Ovary (tissue), 7 donors: ENCODE measurements at regions not wholly inside any gene's neighbourhood (a gene's known extent, or its start where the extent isn't known, plus 50 kb on each side); places are given as distances from the start of the nearest gene placed in this dataset.

Source experiments
- DNase-seq, 5 donors: peaks; one replicate each; pipeline ENCODE4 v3.0.0-alpha.2; 2019 to 2020
- H3K27ac ChIP-seq, 2 donors: fragments of 200-600 bp; one replicate each; pipeline versions ENCODE4 v1.5.1 to v1.8.0; 2019 to 2022
- H3K27me3 ChIP-seq: fragments of 200-600 bp; one replicate; pipeline ENCODE4 v1.8.0; 2022
- H3K36me3 ChIP-seq: fragments of 200-600 bp; sonication (generic); one replicate; pipeline ENCODE4 v1.5.1; 2019
- H3K4me1 ChIP-seq: one replicate; pipeline ENCODE4 v1.8.1; 2013; ENCODE audit warnings: mild to moderate bottlenecking, moderate library complexity; ENCODE audit not compliant: insufficient read depth
- H3K4me3 ChIP-seq: fragments of 200-600 bp; sonication (generic); one replicate; pipeline ENCODE4 v1.5.1; 2017
- H3K9me3 ChIP-seq, 2 donors: fragments of 200-600 bp in 1 of 2; sonication (generic) in 1 of 2; one replicate each; pipeline versions ENCODE4 v1.5.1 to v1.8.1; 2013 to 2019; ENCODE audit warnings: mild to moderate bottlenecking in 1 of 2, moderate library complexity in 1 of 2
- EP300 ChIP-seq: sonication (generic); formaldehyde crosslinking; IDR thresholded peaks from one replicate; pipeline ENCODE4 v1.6.1; 2017; ENCODE audit warnings: antibody characterized with exemption
- POLR2A ChIP-seq: fragments of 450-650 bp; IDR thresholded peaks from one replicate; pipeline ENCODE4 v1.6.1; 2017; ENCODE audit warnings: antibody characterized with exemption, mild to moderate bottlenecking, moderate library complexity
- WGBS, 3 donors: extraction: QIAGEN DNeasy Blood & Tissue Kit in 1 of 3; methylation state at CpG; one replicate each; pipeline versions ENCODE4 v1.1.5 to v1.1.7; 2013 to 2017; 5-methylcytosine and 5-hydroxymethylcytosine counted together
- intact Hi-C, 4 donors: fragments of 100-400 bp; cut with DNase I; formaldehyde crosslinking; loops; one replicate each; pipeline versions ENCODE4 v1.11.0 to v1.15.1; 2022 to 2023
- TF ChIP-seq, protein P1 (sequence below), 3 donors: fragments of 450-650 bp in 2 of 3; fragments of 200-600 bp in 1 of 3; IDR thresholded peaks; one replicate each; pipeline versions ENCODE4 v1.5.1 to v1.8.0; 2016 to 2022; ENCODE audit warnings: antibody characterized with exemption in 3 of 3, mild to moderate bottlenecking in 1 of 3
- donor health status: DM: no; HTN: no; CAD: no; lungs with moderate emphysema.
- donor health status: DM: no; HTN: no; CAD: no.
- donor health status: Bipolar disorder and iron deficiency.
- donor health status: DM: no; HTN: no; CAD: no.
- donor health status: DM: yes; HTN: yes; CAD: no.

- no peak for DNase-seq
- intact Hi-C loops, result no loop called here
- WGBS, 3 donors, result 41 to 57% (median 42%) methylated on average over 4 of the region's 4 CpGs
- H3K27ac ChIP-seq, result no peak overlapping the region
- no peaks in the 10 kb centered on the region for H3K27me3 ChIP-seq
- H3K4me3 ChIP-seq, result no peak overlapping the region
- no peaks in the 10 kb centered on the region for H3K9me3 ChIP-seq
- TF ChIP-seq, protein P1, sequence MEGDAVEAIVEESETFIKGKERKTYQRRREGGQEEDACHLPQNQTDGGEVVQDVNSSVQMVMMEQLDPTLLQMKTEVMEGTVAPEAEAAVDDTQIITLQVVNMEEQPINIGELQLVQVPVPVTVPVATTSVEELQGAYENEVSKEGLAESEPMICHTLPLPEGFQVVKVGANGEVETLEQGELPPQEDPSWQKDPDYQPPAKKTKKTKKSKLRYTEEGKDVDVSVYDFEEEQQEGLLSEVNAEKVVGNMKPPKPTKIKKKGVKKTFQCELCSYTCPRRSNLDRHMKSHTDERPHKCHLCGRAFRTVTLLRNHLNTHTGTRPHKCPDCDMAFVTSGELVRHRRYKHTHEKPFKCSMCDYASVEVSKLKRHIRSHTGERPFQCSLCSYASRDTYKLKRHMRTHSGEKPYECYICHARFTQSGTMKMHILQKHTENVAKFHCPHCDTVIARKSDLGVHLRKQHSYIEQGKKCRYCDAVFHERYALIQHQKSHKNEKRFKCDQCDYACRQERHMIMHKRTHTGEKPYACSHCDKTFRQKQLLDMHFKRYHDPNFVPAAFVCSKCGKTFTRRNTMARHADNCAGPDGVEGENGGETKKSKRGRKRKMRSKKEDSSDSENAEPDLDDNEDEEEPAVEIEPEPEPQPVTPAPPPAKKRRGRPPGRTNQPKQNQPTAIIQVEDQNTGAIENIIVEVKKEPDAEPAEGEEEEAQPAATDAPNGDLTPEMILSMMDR (IDR thresholded peaks at IDR 0.05), result no peak
- TF ChIP-seq POLR2A (no peak), EP300 (no peak)
- H3K4me1 ChIP-seq, result no peaks in the 10 kb centered on the region
- no peaks in the 10 kb centered on the region for H3K36me3 ChIP-seq
These were observed 2278.0 kb upstream of the WWC1 start for GRCh38 chr5:166013415-166013814.

DNA sequence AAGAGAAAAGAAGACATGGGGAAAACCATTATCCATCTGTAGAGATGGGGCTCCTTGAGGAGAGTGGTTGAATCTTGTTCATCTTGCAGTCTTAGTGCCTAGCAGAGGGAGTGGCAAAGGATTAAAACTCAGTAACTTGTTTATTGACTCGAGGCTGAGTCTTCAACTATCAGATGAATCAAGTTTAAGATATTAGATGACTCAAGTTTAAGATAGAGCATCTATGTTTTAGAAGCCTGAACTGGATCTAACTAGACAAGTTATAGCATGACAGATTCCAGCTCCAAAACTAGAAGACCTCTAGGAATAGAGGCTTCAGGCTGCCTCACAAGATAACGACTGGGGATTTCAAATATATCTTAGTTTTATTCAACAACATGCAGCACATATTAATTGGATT is 2277.2 kb upstream of the WWC1 start:
- intact Hi-C loops, result no loop called here
- Histone ChIP-seq H3K4me3 (no peak overlapping the region), H3K9me3 (no peaks in the 10 kb centered on the region), H3K27ac (no peak overlapping the region), H3K36me3 (no peaks in the 10 kb centered on the region), H3K4me1 (no peaks in the 10 kb centered on the region), H3K27me3 (no peaks in the 10 kb centered on the region)
- DNase-seq, result no peak
- WGBS, 3 donors, result 61 to 73% (median 61%) methylated on average over 2 of the region's 2 CpGs
- TF ChIP-seq EP300 (no peak), POLR2A (no peak)
- TF ChIP-seq, protein P1 (IDR thresholded peaks at IDR 0.05), result no peak

GRCh38 chr5:166018716-166019115 is 2272.7 kb upstream of the WWC1 start:
- H3K27ac ChIP-seq, result no peak overlapping the region
- H3K27me3 ChIP-seq, result no peaks in the 10 kb centered on the region
- intact Hi-C loops, result no loop called here
- no peak overlapping the region for H3K4me3 ChIP-seq
- H3K4me1 ChIP-seq, result no peaks in the 10 kb centered on the region
- 67 to 82% (median 81%) methylated on average over 1 of the region's 1 CpG for WGBS, 3 donors
- TF ChIP-seq, protein P1 (IDR thresholded peaks at IDR 0.05), result no peak
- TF ChIP-seq POLR2A, result no peak
- no peak for TF ChIP-seq EP300
- no peak for DNase-seq
- H3K36me3 ChIP-seq, result no peaks in the 10 kb centered on the region
- no peaks in the 10 kb centered on the region for H3K9me3 ChIP-seq

DNA sequence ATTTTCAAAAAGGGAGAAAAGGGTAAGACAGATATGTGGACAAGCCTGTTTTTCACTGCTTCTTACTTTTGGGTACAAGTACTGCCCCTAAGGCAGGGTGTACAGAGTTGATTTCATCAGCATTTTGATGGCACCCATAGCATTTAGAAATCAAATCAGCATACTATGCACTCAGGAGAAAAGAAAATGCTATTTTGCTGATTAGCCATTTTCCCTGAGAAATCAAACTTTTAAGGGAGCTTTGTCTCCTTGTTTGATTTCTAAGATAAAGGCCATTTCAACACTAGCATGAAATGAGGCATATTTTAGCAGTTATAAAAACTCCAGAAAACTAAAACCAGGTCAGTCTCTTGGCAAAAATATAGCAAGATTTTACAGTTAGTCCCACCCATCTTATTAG is 2269.4 kb upstream of the WWC1 start:
- Histone ChIP-seq H3K36me3 (no peaks in the 10 kb centered on the region), H3K27ac (no peak overlapping the region), H3K4me3 (no peak overlapping the region), H3K27me3 (no peaks in the 10 kb centered on the region), H3K9me3 (no peaks in the 10 kb centered on the region), H3K4me1 (no peaks in the 10 kb centered on the region)
- DNase-seq, result no peak
- TF ChIP-seq EP300, result no peak
- TF ChIP-seq, protein P1 (IDR thresholded peaks at IDR 0.05), result no peak
- TF ChIP-seq POLR2A, result no peak
- intact Hi-C loops, result no loop called here

- intact Hi-C loops, result no loop called here
- TF ChIP-seq POLR2A (no peak), EP300 (no peak)
- TF ChIP-seq, protein P1 (IDR thresholded peaks at IDR 0.05), result no peak
- no peaks in the 10 kb centered on the region for H3K4me1 ChIP-seq
- no peak overlapping the region for H3K27ac ChIP-seq
- no peaks in the 10 kb centered on the region for H3K27me3 ChIP-seq
- H3K4me3 ChIP-seq, result no peak overlapping the region
- DNase-seq, result no peak
- no peaks in the 10 kb centered on the region for H3K36me3 ChIP-seq
- H3K9me3 ChIP-seq, result no peaks in the 10 kb centered on the region
These were observed 2266.5 kb upstream of the WWC1 start for GRCh38 chr5:166024970-166025369.
